ENCODE measurements at regions not wholly inside any gene's neighbourhood (a gene's known extent, or its start where the extent isn't known, plus 50 kb on each side); places are given as distances from the start of the nearest gene placed in this dataset.

- no peak for TF ChIP-seq EP300 (IDR thresholded peaks at IDR 0.05)
- no peak for TF ChIP-seq POLR2AphosphoS5 (IDR thresholded peaks at IDR 0.05)
- no peak for TF ChIP-seq POLR2A (IDR thresholded peaks at IDR 0.05)
Measured at GRCh38 chr2:146129231-146129630, 1609.3 kb upstream of the ZEB2 start.

Data from suprapubic skin (tissue), 4 donors.